CD4-positive, alpha-beta memory T cell (primary cell): ENCODE measurements at regions not wholly inside any gene's neighbourhood (a gene's known extent, or its start where the extent isn't known, plus 50 kb on each side); places are given as distances from the start of the nearest gene placed in this dataset.

Experiments
- CTCF ChIA-PET: fragments of 350-600 bp; sonication (Branson Sonifier 250); formaldehyde crosslinking; loops from one replicate; lab custom pipeline; 2021; ENCODE audit warnings: inconsistent platforms; ENCODE audit not compliant: partially characterized antibody; lab: Charles Lee
- POLR2A ChIA-PET: fragments of 350-600 bp; sonication (Branson Sonifier 250); formaldehyde crosslinking; loops from one replicate; lab custom pipeline; 2021; ENCODE audit not compliant: partially characterized antibody; lab: Charles Lee
- DNase-seq, 5 donors: peaks; one replicate each; pipeline versions ENCODE4 v3.0.0 to v3.0.0-alpha.2; 2020 to 2022; ENCODE audit warnings: mixed read lengths in 1 of 5
- H3K27ac ChIP-seq: one replicate; pipeline ENCODE4 v1.7.0; 2013; ENCODE audit warnings: low read depth, low read length
- H3K27me3 ChIP-seq: 2 replicates; pipeline ENCODE4 v1.7.0; 2013; ENCODE audit warnings: mild to moderate bottlenecking, low read length, moderate library complexity; ENCODE audit not compliant: insufficient read depth
- H3K36me3 ChIP-seq: 2 replicates; pipeline ENCODE4 v1.7.0; 2013; ENCODE audit warnings: mild to moderate bottlenecking, low read length, moderate library complexity; ENCODE audit not compliant: insufficient read depth
- H3K4me1 ChIP-seq: 2 replicates; pipeline ENCODE4 v1.7.0; 2013; ENCODE audit warnings: mild to moderate bottlenecking, low read length, moderate library complexity; ENCODE audit not compliant: insufficient read depth
- H3K4me3 ChIP-seq, 2 donors: one replicate each; pipeline ENCODE4 v1.7.0; 2013; ENCODE audit warnings: low read length in 2 of 2, mild to moderate bottlenecking in 1 of 2
- H3K9me3 ChIP-seq, 2 donors: one replicate each; pipeline ENCODE4 v1.7.0; 2013; ENCODE audit warnings: low read length in 2 of 2, control low read depth in 1 of 2; ENCODE audit not compliant: control insufficient read depth in 1 of 2
- H3K27ac Mint-ChIP-seq, 7 donors: one replicate each; pipeline ENCODE4 v1.8.0; 2020 to 2021; ENCODE audit warnings: mixed read lengths in 7 of 7, mild to moderate bottlenecking in 6 of 7, inconsistent platforms in 3 of 7, moderate library complexity in 3 of 7
- H3K27me3 Mint-ChIP-seq, 2 donors: one replicate each; pipeline ENCODE4 v1.8.0; 2020 to 2021; ENCODE audit warnings: mixed read lengths in 2 of 2
- H3K36me3 Mint-ChIP-seq, 2 donors: one replicate each; pipeline ENCODE4 v1.8.0; 2020 to 2021; ENCODE audit warnings: mixed read lengths in 2 of 2, inconsistent platforms in 1 of 2, mild to moderate bottlenecking in 1 of 2
- H3K4me1 Mint-ChIP-seq, 4 donors: one replicate each; pipeline ENCODE4 v1.8.0; 2020 to 2021; ENCODE audit warnings: mixed read lengths in 4 of 4, mild to moderate bottlenecking in 1 of 4
- H3K4me3 Mint-ChIP-seq, 8 donors: one replicate each; pipeline ENCODE4 v1.8.0; 2020 to 2021; ENCODE audit warnings: mixed read lengths in 8 of 8, mild to moderate bottlenecking in 7 of 8, moderate library complexity in 6 of 8, inconsistent platforms in 3 of 8
- H3K9me3 Mint-ChIP-seq, 8 donors: one replicate each; pipeline ENCODE4 v1.8.0; 2020 to 2021; ENCODE audit warnings: mixed read lengths in 8 of 8, mild to moderate bottlenecking in 5 of 8, inconsistent platforms in 3 of 8, moderate library complexity in 1 of 8
- intact Hi-C: fragments of 100-400 bp; cut with micrococcal nuclease; formaldehyde crosslinking; loops from one replicate; pipeline ENCODE4 v1.15.1; 2023

- no peak for DNase-seq
- H3K4me3 Mint-ChIP-seq = no peak overlapping the region
- intact Hi-C loops = no loop called here
- H3K27ac Mint-ChIP-seq = no peak overlapping the region
- H3K4me1 Mint-ChIP-seq = no peaks in the 10 kb centered on the region
- Histone ChIP-seq H3K27me3 (no peaks in the 10 kb centered on the region), H3K27ac (no peak overlapping the region), H3K4me3 (no peak overlapping the region), H3K9me3 (no peaks in the 10 kb centered on the region), H3K4me1 (no peaks in the 10 kb centered on the region), H3K36me3 (no peaks in the 10 kb centered on the region)
- peaks cover 0 to 2% of the 10 kb centered on the region in 2 donors for H3K27me3 Mint-ChIP-seq
- ChIA-PET POLR2A (no interaction called here), CTCF (no interaction called here)
- H3K9me3 Mint-ChIP-seq = peaks cover 0 to 2% (median 0%) of the 10 kb centered on the region in 8 donors
- H3K36me3 Mint-ChIP-seq = no peaks in the 10 kb centered on the region
Measured at GRCh38 chr12:22982635-22983034, 357.7 kb downstream of the ETNK1 start.

GRCh38 chr12:22986997-22987396 lies 362.0 kb downstream of the ETNK1 start:
- DNase-seq = no peak
- Histone ChIP-seq H3K27me3 (no peaks in the 10 kb centered on the region), H3K4me3 (no peak overlapping the region), H3K9me3 (no peaks in the 10 kb centered on the region), H3K36me3 (no peaks in the 10 kb centered on the region), H3K27ac (no peak overlapping the region), H3K4me1 (no peaks in the 10 kb centered on the region)
- Mint-ChIP-seq H3K27me3 (no peaks in the 10 kb centered on the region), H3K4me1 (no peaks in the 10 kb centered on the region), H3K4me3 (no peak overlapping the region), H3K36me3 (no peaks in the 10 kb centered on the region), H3K9me3 (peaks cover 0 to 3% (median 0%) of the 10 kb centered on the region in 8 donors), H3K27ac (no peak overlapping the region)
- ChIA-PET POLR2A (no interaction called here), CTCF (no interaction called here)
- intact Hi-C loops = no loop called here

DNA sequence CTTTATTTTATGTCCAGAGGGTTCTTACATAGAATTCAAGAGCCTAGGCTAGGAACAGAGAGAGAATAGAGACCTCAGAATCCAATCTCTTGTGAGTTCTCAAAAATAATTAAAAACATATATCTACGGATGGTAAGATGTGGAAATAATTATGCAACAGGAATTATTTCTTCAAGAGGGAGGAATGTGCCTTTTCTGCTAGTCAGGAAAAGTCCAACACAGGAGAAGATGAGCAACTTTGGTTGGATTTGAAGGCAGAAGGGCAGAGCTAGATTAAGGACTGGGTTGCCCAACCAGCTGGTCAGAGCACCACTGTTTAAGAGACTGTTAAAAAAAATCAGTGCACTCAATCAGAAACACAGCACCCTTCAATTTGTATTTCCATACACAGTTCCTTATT lies 365.5 kb downstream of the ETNK1 start:
- Mint-ChIP-seq H3K4me3 (no peak overlapping the region), H3K4me1 (no peaks in the 10 kb centered on the region), H3K27me3 (no peaks in the 10 kb centered on the region), H3K9me3 (peaks cover 0 to 6% (median 0%) of the 10 kb centered on the region in 8 donors), H3K36me3 (no peaks in the 10 kb centered on the region), H3K27ac (no peak overlapping the region)
- H3K27ac ChIP-seq = no peak overlapping the region
- H3K4me1 ChIP-seq = no peaks in the 10 kb centered on the region
- CTCF ChIA-PET = no interaction called here
- no peaks in the 10 kb centered on the region for H3K9me3 ChIP-seq
- H3K27me3 ChIP-seq = no peaks in the 10 kb centered on the region
- no peak overlapping the region for H3K4me3 ChIP-seq
- H3K36me3 ChIP-seq = no peaks in the 10 kb centered on the region
- POLR2A ChIA-PET = no interaction called here
- intact Hi-C loops = no loop called here
- no peak for DNase-seq

- no peak overlapping the region for H3K27ac Mint-ChIP-seq
- H3K27me3 Mint-ChIP-seq = no peaks in the 10 kb centered on the region
- Histone ChIP-seq H3K4me3 (no peak overlapping the region), H3K36me3 (no peaks in the 10 kb centered on the region), H3K27ac (no peak overlapping the region), H3K4me1 (no peaks in the 10 kb centered on the region), H3K27me3 (no peaks in the 10 kb centered on the region), H3K9me3 (no peaks in the 10 kb centered on the region)
- ChIA-PET POLR2A (no interaction called here), CTCF (no interaction called here)
- DNase-seq = no peak
- H3K36me3 Mint-ChIP-seq = no peaks in the 10 kb centered on the region
- H3K4me1 Mint-ChIP-seq = no peaks in the 10 kb centered on the region
- intact Hi-C loops = no loop called here
- H3K9me3 Mint-ChIP-seq = peaks cover 0 to 6% (median 0%) of the 10 kb centered on the region in 8 donors
- H3K4me3 Mint-ChIP-seq = no peak overlapping the region
Measured at GRCh38 chr12:22991250-22991844, 366.4 kb downstream of the ETNK1 start.

GRCh38 chr12:22993609-22994315 lies 368.8 kb downstream of the ETNK1 start:
- no peak overlapping the region for H3K27ac Mint-ChIP-seq
- H3K27ac ChIP-seq = no peak overlapping the region
- no peak overlapping the region for H3K4me3 Mint-ChIP-seq
- DNase-seq = no peak
- intact Hi-C loops = no loop called here
- H3K4me1 Mint-ChIP-seq = no peaks in the 10 kb centered on the region
- no peaks in the 10 kb centered on the region for H3K27me3 Mint-ChIP-seq
- ChIA-PET CTCF (no interaction called here), POLR2A (no interaction called here)
- no peaks in the 10 kb centered on the region for H3K4me1 ChIP-seq
- H3K9me3 Mint-ChIP-seq = peaks cover 0 to 6% (median 0%) of the 10 kb centered on the region in 8 donors
- H3K4me3 ChIP-seq = no peak overlapping the region
- H3K36me3 Mint-ChIP-seq = no peaks in the 10 kb centered on the region
- H3K27me3 ChIP-seq = no peaks in the 10 kb centered on the region
- H3K36me3 ChIP-seq = no peaks in the 10 kb centered on the region
- no peaks in the 10 kb centered on the region for H3K9me3 ChIP-seq

GRCh38 chr12:22994316-22994675 lies 369.3 kb downstream of the ETNK1 start:
- Mint-ChIP-seq H3K27ac (no peak overlapping the region), H3K27me3 (no peaks in the 10 kb centered on the region), H3K4me3 (no peak overlapping the region), H3K9me3 (peaks cover 0 to 6% (median 0%) of the 10 kb centered on the region in 8 donors), H3K4me1 (no peaks in the 10 kb centered on the region), H3K36me3 (no peaks in the 10 kb centered on the region)
- H3K4me3 ChIP-seq = no peak overlapping the region
- H3K4me1 ChIP-seq = no peaks in the 10 kb centered on the region
- no peak for DNase-seq
- H3K27ac ChIP-seq = no peak overlapping the region
- POLR2A ChIA-PET = no interaction called here
- CTCF ChIA-PET = no interaction called here
- intact Hi-C loops = no loop called here
- H3K27me3 ChIP-seq = no peaks in the 10 kb centered on the region
- no peaks in the 10 kb centered on the region for H3K36me3 ChIP-seq
- H3K9me3 ChIP-seq = no peaks in the 10 kb centered on the region

DNA sequence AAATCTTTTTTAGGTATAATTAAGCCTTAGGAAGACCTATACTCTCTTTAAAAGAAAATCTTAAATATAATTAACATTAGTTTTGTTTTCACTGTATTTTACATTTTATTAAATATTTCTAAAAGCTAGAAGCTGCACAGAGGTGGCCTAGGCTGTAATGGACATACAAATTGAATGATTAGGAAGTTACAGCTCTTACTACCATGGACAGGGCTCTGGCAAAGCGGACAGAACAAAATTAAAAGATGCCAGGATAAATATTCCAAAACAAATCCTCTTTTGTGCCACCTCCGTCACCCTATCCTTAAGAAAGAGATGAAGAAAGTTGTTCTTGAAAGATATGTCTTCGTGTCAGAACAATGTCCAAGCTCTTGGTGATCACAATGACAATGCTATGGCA lies 376.5 kb downstream of the ETNK1 start:
- Histone ChIP-seq H3K4me3 (no peak overlapping the region), H3K27ac (no peak overlapping the region), H3K9me3 (no peaks in the 10 kb centered on the region), H3K27me3 (no peaks in the 10 kb centered on the region), H3K4me1 (no peaks in the 10 kb centered on the region), H3K36me3 (no peaks in the 10 kb centered on the region)
- Mint-ChIP-seq H3K4me3 (no peak overlapping the region), H3K9me3 (peaks cover 0 to 6% (median 0%) of the 10 kb centered on the region in 8 donors), H3K36me3 (no peaks in the 10 kb centered on the region), H3K27ac (no peak overlapping the region), H3K4me1 (no peaks in the 10 kb centered on the region), H3K27me3 (no peaks in the 10 kb centered on the region)
- DNase-seq = no peak
- CTCF ChIA-PET = no interaction called here
- POLR2A ChIA-PET = no interaction called here
- intact Hi-C loops = no loop called here
